ENCODE measurements at regions not wholly inside any gene's neighbourhood (a gene's known extent, or its start where the extent isn't known, plus 50 kb on each side); places are given as distances from the start of the nearest gene placed in this dataset.
"Not testable (repeated sequence)": the region's sequence is repeated elsewhere in the genome, so short reads cannot be mapped to it uniquely, and the experiment has no call there.

DNA sequence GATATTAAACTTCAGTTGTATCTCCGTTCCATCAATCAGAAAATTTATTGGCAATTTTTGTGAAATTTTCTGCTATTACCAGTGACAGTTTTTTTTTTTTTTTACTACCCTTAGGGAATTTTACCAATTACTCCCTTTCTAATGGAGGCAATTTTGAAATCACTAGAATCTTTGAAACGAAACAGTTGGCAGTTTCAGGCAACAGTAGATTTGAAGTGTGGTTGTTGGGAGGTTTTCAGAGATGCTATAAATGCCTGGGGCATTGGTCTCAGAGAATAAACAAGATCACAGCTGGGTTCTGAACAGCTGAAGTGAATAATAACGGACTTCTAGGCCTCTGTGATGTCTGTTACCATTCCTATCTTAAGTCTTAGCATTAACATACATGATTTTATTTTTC, 535.9 kb upstream of the POT1 start:
- DNase-seq (ENCODE audit: low spot score) = no peak

- DNase-seq (ENCODE audit: low spot score) = no peak
These were observed 533.0 kb upstream of the POT1 start for GRCh38 chr7:125462615-125463014.

GRCh38 chr7:125459038-125459437, 529.4 kb upstream of the POT1 start:
- no peak for DNase-seq (ENCODE audit: low spot score)

GRCh38 chr7:125450749-125451148, 521.1 kb upstream of the POT1 start:
- DNase-seq (ENCODE audit: low spot score) = no peak

DNA sequence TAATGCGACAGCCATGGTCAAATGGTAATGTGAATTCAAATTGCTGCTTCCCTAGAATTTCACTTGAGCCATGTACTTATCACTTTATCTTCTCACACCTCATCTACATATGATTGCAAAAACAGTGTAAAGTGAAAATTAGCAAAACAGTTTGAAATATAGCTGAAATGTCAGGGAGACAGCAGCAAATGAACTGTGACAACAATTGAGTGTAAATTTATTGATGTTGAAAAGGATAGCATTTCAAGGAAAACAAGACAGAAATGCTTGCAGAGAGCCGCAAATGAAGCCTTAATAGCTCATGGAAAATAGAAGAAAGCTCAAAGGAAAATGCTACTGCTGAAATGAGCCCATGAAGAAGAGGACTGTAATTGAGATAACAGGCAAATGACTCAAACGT, 516.2 kb upstream of the POT1 start:
- no peak for DNase-seq (ENCODE audit: low spot score)

DNA sequence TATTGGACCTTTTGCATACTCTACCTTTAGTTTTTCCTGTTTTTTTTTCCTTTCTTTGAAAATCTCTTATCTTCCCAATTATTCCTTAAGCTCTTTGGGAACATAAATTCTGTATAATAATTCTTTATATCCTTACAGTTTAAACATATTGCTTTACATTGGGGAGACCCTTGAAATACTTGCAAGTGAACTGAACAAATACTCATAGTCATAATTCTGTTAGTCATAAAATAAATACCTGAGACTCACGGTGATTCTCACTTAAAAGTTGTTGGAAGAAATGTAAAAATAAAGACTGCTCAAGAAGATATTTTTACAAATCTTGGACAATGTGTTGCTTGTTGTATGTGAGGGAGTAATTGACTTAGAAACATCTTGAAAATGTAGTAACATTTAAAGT, 515.2 kb upstream of the POT1 start:
- DNase-seq (ENCODE audit: low spot score) = no peak

DNA sequence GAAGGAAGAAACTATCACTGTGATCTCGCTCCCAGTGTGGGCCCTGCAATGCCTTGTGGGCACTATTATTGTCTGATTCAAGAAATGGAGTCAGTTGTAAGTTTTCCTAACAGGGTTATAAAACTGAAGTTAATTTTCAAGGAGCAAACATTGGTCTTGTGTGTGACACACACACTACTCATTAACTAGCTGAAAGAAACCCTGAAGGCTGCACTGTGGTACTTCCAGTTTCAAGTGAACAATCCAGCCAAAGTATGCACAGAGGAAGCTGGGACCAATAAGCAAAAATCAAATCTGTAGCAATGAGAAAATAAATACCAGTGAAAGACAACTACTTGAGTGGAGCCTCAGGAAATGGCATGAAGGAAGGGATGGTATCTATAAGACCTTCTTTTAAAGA, 506.6 kb upstream of the POT1 start:
- no peak for DNase-seq (ENCODE audit: low spot score)

- no peak for DNase-seq (ENCODE audit: low spot score)
These were observed 501.7 kb upstream of the POT1 start for GRCh38 chr7:125431349-125431748.

DNA sequence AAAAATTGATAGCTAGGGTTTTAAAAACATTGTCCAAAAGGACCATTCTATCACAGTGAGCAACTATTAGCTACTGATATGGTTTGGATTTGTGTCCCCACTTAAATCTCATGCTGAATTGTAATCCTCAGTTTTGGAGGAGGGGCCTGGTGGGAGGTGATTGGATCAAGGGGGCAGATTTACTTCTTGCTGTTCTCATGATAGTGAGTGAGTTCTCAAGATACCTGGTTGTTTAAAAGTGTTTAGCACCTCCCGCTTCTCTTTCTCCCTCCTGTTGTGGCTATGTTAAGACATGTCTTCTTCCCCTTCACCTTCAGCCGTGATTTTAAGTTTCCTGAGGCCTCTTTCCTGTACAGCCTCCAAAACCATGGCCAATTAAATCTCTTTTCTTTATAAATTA, 500.4 kb upstream of the POT1 start:
- no peak for DNase-seq (ENCODE audit: low spot score)

GRCh38 chr7:125427676-125428075, 498.1 kb upstream of the POT1 start:
- DNase-seq (ENCODE audit: low spot score) = no peak

GRCh38 chr7:125425506-125425905, 495.9 kb upstream of the POT1 start:
- no peak for DNase-seq (ENCODE audit: low spot score)

GRCh38 chr7:125424721-125425120, 495.1 kb upstream of the POT1 start:
- DNase-seq (ENCODE audit: low spot score) = no peak

DNA sequence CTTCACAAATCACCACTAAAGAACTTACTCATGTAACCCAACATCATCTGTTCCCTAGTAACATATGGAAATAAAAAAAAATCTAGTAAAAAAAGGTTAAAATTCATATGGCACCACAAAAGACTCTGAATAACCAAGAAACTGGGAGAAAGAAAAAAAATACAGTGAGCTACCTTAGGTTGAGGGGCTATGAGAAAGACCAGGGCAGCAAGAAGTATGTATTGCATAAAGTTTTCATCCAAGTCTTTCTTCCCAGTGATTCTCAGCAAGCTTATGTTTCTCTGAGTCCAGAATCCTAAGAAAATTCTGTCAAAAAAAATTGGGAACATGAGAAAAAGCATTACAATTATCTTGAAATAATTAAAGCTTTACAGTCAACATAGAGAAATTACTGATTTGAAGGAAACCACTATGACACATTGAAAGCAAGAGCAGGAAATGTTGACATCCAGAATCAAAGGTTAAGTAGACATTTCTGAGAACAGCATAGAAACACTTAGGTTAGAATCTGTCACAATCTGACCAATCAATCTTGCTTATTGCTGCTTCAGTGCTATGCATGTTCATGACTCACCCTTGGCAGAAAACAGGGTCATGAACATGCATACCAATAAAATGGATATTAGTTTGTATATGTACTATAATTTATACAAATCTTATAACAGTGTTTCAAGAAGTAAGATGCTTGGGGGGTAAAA, 494.0 kb upstream of the POT1 start:
- DNase-seq (ENCODE audit: low spot score) = no peak

- not testable (repeated sequence) for DNase-seq (ENCODE audit: low spot score)
These were observed 491.8 kb upstream of the POT1 start for GRCh38 chr7:125421407-125421806.

DNA sequence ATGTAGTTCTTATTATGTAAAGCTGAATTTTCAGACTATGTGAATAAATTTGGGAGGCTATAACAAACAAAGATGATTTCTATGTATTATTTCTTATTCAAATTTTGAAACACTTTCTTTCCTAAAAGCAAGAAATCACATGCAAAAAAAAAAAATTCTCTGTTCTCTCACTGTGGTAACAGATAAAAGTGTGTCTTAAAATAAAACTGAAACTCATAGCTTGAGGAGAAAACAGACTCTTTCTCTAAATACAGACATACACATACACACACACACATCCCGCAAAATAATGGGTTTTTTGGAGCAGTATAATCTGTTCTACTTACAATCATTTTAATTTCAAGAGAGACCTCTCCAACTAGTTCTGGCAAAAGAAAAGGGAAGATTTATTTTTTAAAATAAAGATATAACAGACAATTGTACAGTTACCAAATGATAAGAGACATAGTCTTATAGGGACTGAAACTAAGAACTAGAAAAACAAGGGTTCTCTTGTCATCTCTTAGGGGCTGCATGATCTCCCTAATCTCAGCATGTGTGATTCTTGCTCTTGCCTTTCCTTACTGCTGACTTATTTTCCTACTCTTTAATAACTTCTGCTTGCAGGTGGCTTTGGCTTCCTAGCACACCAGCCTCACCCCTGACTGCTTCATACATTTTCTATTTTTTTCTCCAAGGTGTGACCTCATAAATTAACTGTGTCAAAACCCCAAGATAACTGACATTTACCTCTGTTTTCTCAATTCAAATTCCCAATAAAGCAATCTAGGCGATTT, 483.5 kb upstream of the POT1 start:
- no peak for DNase-seq (ENCODE audit: low spot score)

GRCh38 chr7:125409921-125410320, 480.3 kb upstream of the POT1 start:
- DNase-seq (ENCODE audit: low spot score) = no peak

GRCh38 chr7:125406111-125406510, 476.5 kb upstream of the POT1 start:
- no peak for DNase-seq (ENCODE audit: low spot score)

DNA sequence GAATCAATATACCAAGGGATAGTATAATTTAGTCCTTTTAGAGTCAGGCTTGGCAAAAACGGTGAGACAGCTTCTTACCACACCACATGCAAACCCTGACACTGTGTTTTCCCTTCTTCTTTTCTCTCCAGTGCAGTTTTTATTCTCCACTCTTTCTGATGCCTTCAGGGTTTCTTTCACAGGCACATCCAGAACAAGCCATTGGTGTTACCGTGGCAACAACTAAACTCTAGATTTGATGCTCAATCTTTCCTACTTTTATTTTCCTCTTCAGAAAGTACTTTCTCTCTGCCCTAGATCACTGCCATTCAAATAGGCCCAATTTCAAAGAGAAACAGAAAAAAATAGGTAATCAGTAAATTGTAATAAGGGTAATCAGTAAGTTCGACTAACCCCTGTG, 469.8 kb upstream of the POT1 start:
- DNase-seq (ENCODE audit: low spot score) = no peak

DNA sequence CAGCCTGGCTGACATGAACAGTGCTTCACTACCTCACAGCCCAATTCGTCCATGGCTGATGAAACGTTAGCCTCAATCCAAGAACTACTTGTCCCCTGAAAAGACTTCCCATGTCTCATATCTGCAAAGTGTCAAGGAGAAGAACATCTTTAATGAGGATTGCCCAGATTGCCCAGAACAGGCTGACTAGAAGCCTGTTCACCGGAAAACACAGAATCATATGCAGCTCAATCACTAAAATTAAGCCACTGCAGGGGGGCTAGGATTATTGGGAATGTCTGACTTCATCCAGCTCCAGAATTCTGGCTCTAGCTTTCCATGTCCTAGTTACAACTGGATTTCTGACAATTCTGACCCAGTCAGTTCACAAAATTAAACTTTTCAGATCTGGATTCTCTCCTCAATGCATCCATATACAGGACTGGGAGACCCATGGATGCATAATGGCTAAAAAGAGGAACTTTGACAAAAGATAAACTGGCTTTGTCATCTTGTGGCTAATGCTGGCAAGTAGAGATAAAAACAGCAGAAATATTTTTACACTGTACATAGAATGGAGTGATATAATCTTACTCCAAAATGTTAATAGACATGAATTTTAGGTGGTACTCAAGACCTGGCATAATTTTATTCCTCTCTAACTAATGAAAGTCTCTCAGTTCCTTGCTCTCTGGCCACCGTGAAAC, 467.0 kb upstream of the POT1 start:
- no peak for DNase-seq (ENCODE audit: low spot score)

- no peak for DNase-seq (ENCODE audit: low spot score)
These were observed 462.3 kb upstream of the POT1 start for GRCh38 chr7:125391921-125392320.

DNA sequence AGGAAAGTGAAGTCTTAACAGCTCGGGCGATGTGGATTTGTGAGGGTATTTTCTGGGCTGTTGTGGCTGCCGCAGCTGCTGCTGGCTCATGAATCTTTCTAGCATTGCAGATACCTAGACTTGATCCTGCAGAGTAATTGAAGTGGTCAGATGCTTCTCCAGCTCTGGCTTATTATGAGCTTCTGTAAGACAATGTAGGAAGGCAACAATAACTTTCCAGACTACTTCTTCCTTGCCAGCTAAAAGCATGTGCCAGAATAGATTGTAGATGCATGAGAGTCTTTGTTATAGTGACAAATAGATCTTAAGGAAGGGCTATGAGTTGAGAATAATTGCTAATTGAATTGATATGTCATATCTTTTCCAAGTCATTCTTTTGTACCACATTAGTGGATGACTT, 461.4 kb upstream of the POT1 start:
- no peak for DNase-seq (ENCODE audit: low spot score)

DNA sequence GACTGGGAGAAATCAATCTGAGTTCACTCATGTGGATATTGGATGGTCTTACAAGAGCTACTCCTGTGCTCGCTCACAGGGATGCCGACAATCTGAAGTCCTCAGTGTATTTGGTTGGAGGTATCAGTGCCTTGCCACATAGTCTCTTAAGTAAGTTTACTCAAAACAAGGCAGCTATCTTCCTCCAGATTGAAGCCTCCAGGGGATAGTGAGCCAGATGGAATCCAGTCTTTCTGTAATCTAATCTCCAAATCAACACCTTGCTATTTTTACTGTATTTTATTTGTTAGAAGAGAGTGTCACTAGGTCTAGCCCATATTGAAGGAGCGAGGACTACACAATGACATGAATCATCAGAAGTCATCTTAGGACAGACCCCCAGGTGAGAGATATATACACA, 456.6 kb upstream of the POT1 start:
- no peak for DNase-seq (ENCODE audit: low spot score)

GRCh38 chr7:125383324-125383723, 453.7 kb upstream of the POT1 start:
- DNase-seq (ENCODE audit: low spot score) = no peak
